HG03571 (cell line): ENCODE measurements at regions not wholly inside any gene's neighbourhood (a gene's known extent, or its start where the extent isn't known, plus 50 kb on each side); places are given as distances from the start of the nearest gene placed in this dataset.

ENCODE experiments used
- ATAC-seq: cut with Tn5 transposase; IDR thresholded peaks from one replicate; pipeline ENCODE4 v1.9.1; 2021; ENCODE audit not compliant: unreplicated experiment

DNA sequence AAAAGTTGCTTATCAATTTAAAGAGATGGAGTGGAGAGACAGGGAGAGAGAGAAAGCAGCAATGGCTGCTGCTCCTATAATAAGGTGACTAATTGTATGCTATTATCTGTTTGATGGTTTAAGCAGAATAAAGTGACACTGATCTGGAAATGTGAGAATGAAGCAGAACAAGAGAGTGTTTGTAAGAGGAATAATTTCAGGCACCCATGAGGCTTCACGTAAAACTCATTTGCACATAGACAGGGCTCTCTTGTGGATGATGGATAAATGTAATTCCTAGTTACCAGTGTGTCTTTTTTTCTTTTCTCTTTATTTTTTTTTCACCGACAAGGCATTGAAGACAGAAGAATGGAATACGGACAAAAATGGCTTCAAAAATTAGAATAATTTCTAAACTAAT, 228.8 kb upstream of the TYRP1 start:
- ATAC-seq: no peak

DNA sequence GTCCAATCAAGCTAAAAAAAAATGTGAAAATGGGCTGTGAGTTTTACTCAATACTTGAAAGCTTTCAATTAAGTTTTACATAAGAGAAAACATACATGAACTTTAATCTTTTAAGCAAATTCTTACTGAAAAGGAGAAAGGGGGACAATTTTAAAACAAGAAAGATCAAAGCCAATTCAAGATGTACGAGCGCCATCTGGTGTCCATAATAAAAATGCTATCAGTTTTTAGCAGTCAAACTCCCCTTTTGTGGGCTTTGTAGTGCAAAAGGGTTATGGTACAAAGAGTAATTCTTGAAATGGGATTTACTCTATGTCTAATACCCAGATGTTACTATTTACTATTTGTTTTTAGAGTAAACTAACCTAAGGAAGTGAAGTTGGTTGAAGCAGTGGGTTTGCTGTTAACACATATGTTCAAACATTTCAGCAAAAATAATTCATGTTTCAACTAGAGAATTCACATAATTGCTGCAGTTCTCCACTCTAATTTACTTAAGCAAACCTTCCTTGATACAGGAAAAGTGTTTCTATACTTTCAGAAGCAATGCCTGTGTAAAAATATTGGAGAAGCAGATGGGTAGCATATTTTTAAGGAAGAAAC, 228.2 kb upstream of the TYRP1 start:
- ATAC-seq: no peak

DNA sequence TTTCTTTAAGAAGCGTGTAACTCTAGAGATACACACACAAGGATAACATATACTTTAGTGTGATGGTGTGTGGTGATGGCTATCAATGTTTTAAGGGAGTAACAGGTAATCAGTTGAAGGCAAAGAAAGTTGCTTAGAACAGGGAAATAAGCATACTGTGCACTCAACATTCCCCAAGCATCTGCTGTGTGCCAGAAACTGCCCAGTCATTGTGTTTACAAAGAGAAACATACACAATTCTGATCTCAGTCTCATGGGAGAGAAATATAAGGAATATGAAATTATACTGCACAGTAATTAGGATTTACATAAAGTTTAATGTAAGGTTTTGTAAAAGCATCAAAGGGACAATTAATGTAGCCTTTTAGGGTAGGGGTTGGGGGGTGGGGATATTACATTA, 224.1 kb upstream of the TYRP1 start:
- no peak for ATAC-seq

- ATAC-seq: no peak
Measured at GRCh38 chr9:12494411-12494810, 198.8 kb upstream of the TYRP1 start.

- no peak for ATAC-seq
Measured at GRCh38 chr9:12497790-12498189, 195.4 kb upstream of the TYRP1 start.

DNA sequence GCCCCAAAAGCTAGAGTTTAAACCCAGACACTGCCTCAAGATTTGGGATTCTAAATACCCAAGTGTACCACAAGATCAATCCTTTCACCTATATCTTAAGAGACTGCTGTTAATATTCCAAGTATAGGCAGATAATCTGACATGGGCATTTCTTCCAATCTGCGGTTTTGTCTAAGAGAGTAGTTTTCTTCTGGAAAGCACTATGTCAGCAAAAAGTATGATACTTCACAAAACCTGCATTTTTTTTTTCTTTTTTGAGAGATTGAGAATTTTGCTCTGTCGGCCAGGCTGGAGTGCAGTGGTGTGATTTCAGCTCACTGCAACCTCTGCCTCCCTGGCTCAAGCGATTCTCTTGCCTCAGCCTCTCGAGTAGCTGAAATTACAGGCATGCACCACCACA, 190.7 kb upstream of the TYRP1 start:
- no peak for ATAC-seq

- no peak for ATAC-seq
Measured at GRCh38 chr9:12503606-12504122, 189.5 kb upstream of the TYRP1 start.

- ATAC-seq: no peak
Measured at GRCh38 chr9:12510551-12510950, 182.6 kb upstream of the TYRP1 start.

GRCh38 chr9:12511726-12512125, 181.5 kb upstream of the TYRP1 start:
- no peak for ATAC-seq

GRCh38 chr9:12516031-12516430, 177.2 kb upstream of the TYRP1 start:
- no peak for ATAC-seq

- ATAC-seq: no peak
Measured at GRCh38 chr9:12516573-12516972, 176.6 kb upstream of the TYRP1 start.

- no peak for ATAC-seq
Measured at GRCh38 chr9:12538842-12539579, 154.2 kb upstream of the TYRP1 start.

- ATAC-seq: no peak
Measured at GRCh38 chr9:12539580-12539975, 153.6 kb upstream of the TYRP1 start.

DNA sequence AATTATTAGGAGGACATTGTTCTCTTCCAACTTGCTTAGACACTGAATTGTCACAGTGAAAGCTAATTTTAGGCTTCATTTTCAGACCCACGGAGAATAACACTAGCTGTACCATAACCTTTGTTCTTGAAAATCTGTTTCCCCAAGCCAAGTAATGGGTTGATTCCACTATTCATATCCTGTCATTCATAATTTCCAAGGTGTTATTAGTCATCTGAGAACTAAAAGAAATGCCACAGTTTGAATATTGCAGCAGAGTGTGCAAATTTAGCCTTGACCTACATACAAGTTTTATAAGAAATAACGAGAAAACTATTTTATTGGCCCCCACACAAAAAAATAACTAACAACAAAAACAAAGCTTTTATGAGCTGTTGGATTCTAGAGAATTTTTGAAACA, 148.5 kb upstream of the TYRP1 start:
- ATAC-seq: no peak

- ATAC-seq: no peak
Measured at GRCh38 chr9:12554636-12555035, 138.5 kb upstream of the TYRP1 start.

- ATAC-seq: no peak
Measured at GRCh38 chr9:12566404-12567090, 126.6 kb upstream of the TYRP1 start.

DNA sequence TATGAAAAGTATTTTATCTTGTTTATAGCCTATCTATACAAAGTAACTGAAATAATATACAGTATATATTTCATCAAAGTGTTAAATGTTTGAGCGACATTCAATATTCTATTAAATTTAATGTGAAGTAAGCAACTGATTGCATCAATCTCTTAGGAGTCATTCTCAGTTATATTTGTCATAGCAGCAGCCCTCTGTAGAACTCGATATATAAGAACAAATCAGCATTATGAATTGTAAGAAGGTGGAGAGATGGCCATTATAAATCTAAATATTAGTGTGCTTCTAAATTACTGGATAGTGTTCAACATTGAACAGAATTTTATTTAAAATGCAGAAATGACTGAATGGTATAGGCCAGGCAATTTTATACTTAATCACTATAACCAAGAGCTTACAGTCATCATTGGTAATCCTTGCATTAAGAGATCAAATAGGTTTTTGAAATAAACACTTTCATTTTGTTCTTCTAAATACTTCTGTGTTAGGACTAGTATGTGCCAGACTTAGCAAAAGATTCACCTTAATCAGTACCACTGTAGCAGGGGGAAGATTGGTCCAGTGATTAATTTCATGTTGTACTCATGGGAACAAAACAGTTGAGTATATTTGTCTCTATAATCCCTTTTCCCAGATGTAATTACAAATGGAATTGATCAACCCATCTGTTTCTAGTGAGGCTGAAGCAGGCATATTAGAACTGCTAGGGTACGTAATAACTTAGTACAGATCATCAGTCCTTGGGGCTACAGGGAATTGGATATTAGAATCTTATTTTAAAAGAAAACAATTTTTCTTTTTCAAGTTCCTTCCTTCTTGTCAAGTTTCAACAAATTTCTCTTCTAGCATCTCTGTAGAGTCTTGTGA, 108.3 kb upstream of the TYRP1 start:
- no peak for ATAC-seq

DNA sequence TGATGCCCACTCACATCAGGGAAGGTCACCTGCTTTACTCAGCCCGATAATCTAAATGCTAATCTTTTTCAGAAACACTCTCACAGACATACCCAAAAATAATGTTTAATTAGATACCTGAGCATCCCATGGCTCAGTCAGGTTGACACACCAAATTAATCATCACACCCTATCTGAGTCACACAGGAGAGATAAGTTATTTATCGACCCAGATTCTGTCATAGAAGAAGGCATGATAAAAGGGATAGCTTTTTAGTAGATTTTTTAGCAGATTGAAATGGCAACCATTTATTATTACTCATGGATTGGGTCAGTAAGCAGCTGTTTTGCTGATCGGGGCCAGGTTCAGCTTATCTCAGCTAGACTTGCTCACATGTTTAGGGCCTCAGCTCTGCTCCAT, 97.8 kb upstream of the TYRP1 start:
- no peak for ATAC-seq

DNA sequence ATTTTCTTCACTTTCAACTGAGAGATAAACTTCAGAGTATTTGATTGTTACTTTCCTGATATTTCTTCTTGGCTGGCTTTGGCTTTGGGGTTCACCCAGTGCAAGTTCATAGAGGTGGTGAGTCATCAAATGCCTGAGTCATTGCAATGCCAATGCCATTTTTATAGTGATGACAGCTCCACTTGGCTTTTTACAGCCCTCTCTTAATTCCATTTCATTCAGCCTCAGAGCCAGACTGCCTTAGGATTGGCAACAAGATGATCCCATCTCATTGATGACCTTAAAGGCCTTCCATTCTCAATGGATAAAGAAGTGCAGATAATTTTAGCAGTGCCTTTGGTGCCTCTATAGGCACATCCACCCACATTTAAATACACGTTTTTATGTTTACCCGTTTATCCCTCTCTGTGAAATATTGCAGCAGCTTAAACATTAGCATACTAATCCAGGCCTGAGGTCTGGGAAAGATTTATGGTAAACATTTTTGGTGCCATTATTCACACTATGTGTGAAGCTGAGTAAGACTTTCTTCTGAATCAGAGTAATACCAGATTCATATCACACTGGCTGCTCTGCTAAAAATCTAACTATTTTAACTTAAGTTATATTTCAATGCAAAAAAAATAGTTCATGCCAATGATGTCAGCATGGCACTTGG, 88.9 kb upstream of the TYRP1 start:
- ATAC-seq: no peak

GRCh38 chr9:12612211-12612770, 80.9 kb upstream of the TYRP1 start:
- no peak for ATAC-seq
